GM21423 (cell line): ENCODE measurements at regions not wholly inside any gene's neighbourhood (a gene's known extent, or its start where the extent isn't known, plus 50 kb on each side); places are given as distances from the start of the nearest gene placed in this dataset.
"Not testable (repeated sequence)": the region's sequence is repeated elsewhere in the genome, so short reads cannot be mapped to it uniquely, and the experiment has no call there.

ENCODE experiments used
- ATAC-seq: cut with Tn5 transposase; IDR thresholded peaks from one replicate; pipeline ENCODE4 v1.9.1; 2021; ENCODE audit warnings: mild to moderate bottlenecking, moderate library complexity; ENCODE audit not compliant: unreplicated experiment

- ATAC-seq = no peak
Observed at GRCh38 chr4:188989371-188989770, 850.1 kb downstream of the TRIML1 start.

- no peak for ATAC-seq
Observed at GRCh38 chr4:188992706-188993105, 853.5 kb downstream of the TRIML1 start.

- no peak for ATAC-seq
Observed at GRCh38 chr4:188993871-188994270, 854.6 kb downstream of the TRIML1 start.

- no peak for ATAC-seq
Observed at GRCh38 chr4:189001283-189001970, 862.2 kb downstream of the TRIML1 start.

- no peak for ATAC-seq
Observed at GRCh38 chr4:189001971-189002450, 862.8 kb downstream of the TRIML1 start.

- no peak for ATAC-seq
Observed at GRCh38 chr4:189002475-189002874, 863.2 kb downstream of the TRIML1 start.

- ATAC-seq = not testable (repeated sequence)
Observed at GRCh38 chr4:189010452-189011217, 871.4 kb downstream of the TRIML1 start.

GRCh38 chr4:189021831-189022230, 882.6 kb downstream of the TRIML1 start:
- ATAC-seq = no peak

GRCh38 chr4:189022440-189023035, 883.3 kb downstream of the TRIML1 start:
- no peak for ATAC-seq

- ATAC-seq = no peak
Observed at GRCh38 chr4:189029976-189030504, 890.8 kb downstream of the TRIML1 start.

GRCh38 chr4:189032606-189033338, 893.5 kb downstream of the TRIML1 start:
- no peak for ATAC-seq

- ATAC-seq = no peak
Observed at GRCh38 chr4:189033801-189034347, 894.6 kb downstream of the TRIML1 start.

GRCh38 chr4:189035091-189035490, 895.9 kb downstream of the TRIML1 start:
- no peak for ATAC-seq

- ATAC-seq = no peak
Observed at GRCh38 chr4:189035654-189036053, 896.4 kb downstream of the TRIML1 start.

GRCh38 chr4:189036906-189037305, 897.7 kb downstream of the TRIML1 start:
- no peak for ATAC-seq

- no peak for ATAC-seq
Observed at GRCh38 chr4:189046642-189047041, 894.0 kb upstream of the FRG1 start.

GRCh38 chr4:189048119-189048518, 892.6 kb upstream of the FRG1 start:
- no peak for ATAC-seq

GRCh38 chr4:189049682-189050081, 891.0 kb upstream of the FRG1 start:
- no peak for ATAC-seq

GRCh38 chr4:189050643-189051042, 890.0 kb upstream of the FRG1 start:
- ATAC-seq = no peak

- ATAC-seq = no peak
Observed at GRCh38 chr4:189053621-189054020, 887.1 kb upstream of the FRG1 start.

- ATAC-seq = no peak
Observed at GRCh38 chr4:189060104-189060503, 880.6 kb upstream of the FRG1 start.
